Endometrium (tissue), 2 donors: ENCODE measurements at regions not wholly inside any gene's neighbourhood (a gene's known extent, or its start where the extent isn't known, plus 50 kb on each side); places are given as distances from the start of the nearest gene placed in this dataset.
"Not testable (repeated sequence)": the region's sequence is repeated elsewhere in the genome, so short reads cannot be mapped to it uniquely, and the experiment has no call there.

ENCODE experiments used
- FAIRE-seq: peaks from 2 replicates; lab custom pipeline; 2012; peaks lifted over from hg19 to GRCh38; lab: Jason Lieb, UNC
- donor health status: control.
- donor health status: control.

DNA sequence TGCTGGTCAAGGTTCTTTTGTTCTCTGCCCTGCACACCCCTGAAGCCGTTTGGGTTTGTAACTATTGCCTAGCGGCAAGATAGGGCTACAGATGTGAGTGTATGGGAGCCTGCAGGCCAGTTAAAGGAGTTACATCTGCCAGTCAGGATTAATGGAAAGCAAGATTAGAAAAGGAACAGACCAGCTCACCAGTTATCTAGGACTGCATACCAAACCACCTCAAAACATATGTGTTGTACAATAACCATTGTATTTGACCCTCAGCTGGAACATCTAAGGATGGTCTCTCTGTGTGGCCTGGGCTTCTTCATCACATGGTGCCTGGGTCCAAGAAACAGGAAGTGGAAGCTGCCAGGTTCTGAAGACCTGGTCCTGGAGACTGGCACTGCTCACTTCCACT, 52.5 kb upstream of the FBXO28 start:
- FAIRE-seq, result no peak

GRCh38 chr1:224059897-224060427, 53.9 kb upstream of the FBXO28 start:
- no peak for FAIRE-seq

- FAIRE-seq, result no peak
These were observed 55.6 kb upstream of the FBXO28 start for GRCh38 chr1:224058303-224058702.

DNA sequence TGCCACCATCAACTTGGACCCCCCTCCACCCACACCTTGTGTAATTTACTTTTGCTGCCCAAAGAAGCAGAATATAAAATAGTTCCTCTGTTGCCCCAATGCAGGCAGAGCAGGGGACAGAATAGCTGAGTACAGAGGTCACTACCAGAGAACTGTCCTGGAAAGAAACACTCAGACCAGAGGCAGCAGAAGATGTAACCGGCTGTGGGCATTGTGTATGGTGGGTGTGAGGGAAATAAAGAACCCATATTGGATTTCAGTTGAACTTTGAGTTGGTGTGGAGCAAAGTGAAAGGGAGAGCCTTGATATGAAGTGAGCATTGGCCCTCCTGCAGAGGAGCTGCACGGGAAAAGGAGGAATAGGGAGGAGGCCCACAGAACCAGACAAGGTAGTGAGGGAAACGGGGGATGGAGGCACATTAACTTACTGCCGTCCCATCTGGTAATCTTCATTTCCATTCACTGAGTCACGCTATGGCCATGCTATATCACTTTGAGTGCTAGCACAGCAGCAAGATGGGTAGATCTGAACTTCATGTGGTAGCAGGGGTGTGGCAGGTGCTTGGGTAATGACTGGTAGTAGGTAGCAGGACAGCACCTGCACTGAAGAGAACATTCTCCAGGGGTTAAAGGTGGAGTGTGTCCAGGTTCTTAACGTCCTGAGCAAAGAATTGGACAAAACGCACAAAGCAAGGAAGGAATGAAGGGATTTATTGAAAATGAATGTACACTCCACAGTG, 56.3 kb upstream of the FBXO28 start:
- FAIRE-seq, result no peak

- no peak for FAIRE-seq
These were observed 59.3 kb upstream of the FBXO28 start for GRCh38 chr1:224054611-224055010.

DNA sequence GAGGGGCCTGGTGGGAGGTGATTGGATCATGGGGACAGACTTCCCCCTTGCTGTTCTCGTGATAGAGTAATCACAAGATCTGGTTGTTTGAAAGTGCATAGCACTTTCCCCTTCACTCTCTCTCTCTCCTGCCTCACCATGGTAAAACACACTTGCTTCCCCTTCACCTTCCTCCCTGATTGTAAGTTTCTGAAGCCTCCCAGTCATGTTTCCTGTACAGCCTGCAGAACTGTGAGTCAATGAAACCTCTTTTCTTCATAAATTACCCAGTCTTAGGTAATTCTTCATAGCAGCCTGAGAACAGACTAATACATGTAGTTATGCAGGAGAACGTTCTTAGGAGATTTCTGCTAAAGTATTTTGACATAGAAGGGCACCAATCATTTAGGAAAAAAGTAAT, 59.9 kb upstream of the FBXO28 start:
- FAIRE-seq, result no peak

GRCh38 chr1:224053456-224053855, 60.5 kb upstream of the FBXO28 start:
- FAIRE-seq, result no peak

- FAIRE-seq, result no peak
These were observed 61.1 kb upstream of the FBXO28 start for GRCh38 chr1:224052772-224053171.

- FAIRE-seq, result not testable (repeated sequence)
These were observed 62.1 kb upstream of the FBXO28 start for GRCh38 chr1:224051782-224052181.

- no peak for FAIRE-seq
These were observed 62.9 kb upstream of the FBXO28 start for GRCh38 chr1:224051086-224051406.

DNA sequence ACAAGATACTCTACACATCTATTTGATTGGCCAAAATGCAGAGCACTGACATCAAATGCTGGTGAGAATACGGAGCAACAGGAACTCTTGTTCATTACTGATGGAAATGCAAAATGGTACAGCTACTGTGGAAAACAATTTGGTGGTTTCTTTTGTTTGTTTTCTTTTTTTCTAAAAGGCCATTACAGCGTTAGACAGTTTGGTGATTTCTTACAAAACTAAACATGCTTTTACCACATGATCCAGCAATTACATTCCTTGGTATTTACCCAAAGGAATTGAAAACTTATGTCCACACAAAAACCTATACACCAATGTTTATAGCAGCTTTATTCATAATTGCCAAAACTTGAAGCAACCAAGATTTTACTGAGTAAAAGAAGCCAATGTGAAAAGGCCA, 66.4 kb upstream of the FBXO28 start:
- FAIRE-seq, result no peak

- no peak for FAIRE-seq
These were observed 68.4 kb upstream of the FBXO28 start for GRCh38 chr1:224045556-224045955.

DNA sequence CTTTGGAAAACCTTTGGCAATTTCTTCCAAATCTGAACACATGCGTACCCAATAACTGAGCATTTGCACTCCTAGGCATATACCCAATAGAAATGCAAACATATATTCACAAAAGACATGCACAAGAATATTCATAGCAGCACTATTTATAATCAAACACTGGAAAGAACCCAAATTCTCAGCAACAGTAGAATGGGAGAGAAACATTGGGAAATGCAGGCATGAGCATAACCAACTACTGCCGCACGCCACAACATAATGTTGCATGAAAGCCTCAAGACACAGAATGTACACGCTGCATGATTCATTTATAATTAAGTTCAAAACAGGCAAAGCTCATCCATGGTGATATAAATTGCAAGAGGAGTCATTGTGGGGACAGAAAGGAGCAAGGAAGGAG, 69.5 kb upstream of the FBXO28 start:
- no peak for FAIRE-seq

- no peak for FAIRE-seq
These were observed 71.3 kb upstream of the FBXO28 start for GRCh38 chr1:224042557-224043118.

DNA sequence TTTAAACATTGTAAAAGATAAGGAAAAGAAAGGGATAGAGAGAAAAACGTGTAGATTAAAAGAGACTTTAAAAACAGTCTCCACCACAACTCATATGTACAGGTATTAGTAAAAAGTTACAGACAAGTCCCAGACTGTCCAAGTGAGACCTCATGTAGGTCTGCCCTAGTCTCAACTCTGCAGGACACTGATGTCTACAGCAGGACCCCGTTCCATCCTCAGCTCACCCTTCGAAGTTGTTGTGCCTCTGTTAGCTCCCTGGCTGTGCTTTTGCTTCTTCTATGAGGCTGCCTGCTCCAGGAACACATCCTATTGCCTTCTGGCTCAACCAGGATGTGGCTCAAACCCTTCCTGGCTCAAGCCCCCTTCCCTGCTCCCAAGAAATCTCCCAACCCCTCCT, 72.9 kb upstream of the FBXO28 start:
- no peak for FAIRE-seq

GRCh38 chr1:224040423-224040822, 73.5 kb upstream of the FBXO28 start:
- not testable (repeated sequence) for FAIRE-seq

DNA sequence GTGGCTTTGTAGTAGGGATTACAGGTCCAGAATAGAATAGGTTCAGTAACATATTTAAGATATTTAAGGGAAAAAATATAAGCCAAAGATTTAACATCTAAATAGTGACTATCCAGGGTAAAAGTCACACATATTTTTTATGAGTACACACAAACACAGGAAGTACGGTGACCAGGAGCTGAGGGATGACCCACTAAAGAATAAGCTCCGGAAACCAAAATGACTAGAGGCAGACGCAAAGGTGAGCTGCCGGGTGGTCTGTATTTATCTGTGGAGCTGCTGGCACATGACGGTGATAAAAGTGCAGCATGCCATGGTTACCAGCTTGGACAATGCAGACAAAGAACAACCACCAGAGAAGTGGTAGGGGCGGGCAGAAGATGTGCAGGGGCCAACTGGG, 73.9 kb upstream of the FBXO28 start:
- not testable (repeated sequence) for FAIRE-seq

GRCh38 chr1:224038832-224039231, 75.1 kb upstream of the FBXO28 start:
- FAIRE-seq, result not testable (repeated sequence)

DNA sequence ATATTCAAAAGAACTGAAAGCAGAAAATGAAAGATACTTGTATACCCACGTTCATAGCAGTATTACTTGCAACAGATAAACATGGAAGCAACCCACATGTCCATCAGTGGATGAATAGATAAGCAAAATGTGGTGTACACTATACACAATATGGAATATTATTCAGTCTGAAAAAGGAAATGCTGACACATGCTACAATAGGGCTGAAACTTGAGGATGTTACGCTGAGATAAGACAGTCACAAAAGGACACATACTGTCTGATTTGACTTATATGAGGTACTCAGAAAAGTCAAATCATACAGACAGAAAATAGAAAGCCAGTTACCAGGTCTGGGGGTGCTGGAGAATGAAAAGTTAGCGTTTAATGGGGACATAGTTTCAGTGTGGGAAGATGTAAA, 76.5 kb upstream of the FBXO28 start:
- not testable (repeated sequence) for FAIRE-seq

DNA sequence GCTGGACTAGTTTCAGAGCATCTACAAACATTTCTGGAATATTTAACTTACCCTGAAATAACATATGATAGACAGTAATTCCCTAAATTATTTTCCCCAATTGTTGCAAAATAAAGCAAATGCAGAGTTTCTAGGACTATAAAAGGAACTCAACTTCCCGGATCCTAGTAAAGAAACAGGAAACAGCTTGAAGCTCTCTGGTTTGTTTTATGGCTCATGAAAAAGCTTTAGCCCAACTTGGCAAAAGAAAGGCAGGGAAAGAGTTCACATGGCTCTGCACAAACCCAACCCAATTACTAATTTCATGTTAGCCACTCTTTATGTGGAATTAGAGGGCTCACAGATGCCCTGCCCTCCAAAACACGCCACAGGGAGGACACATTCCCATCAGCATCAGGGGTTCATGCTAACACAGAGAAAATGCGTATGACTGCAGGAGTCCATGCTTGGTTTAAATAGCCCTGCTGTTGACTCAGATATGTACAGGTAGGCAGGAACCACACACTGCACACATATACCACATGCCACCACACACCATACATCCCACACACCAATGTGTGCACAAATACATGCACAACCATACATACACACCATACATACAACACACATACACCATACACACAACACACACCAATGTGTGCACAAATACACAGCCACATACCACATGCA, 81.2 kb upstream of the FBXO28 start:
- not testable (repeated sequence) for FAIRE-seq

DNA sequence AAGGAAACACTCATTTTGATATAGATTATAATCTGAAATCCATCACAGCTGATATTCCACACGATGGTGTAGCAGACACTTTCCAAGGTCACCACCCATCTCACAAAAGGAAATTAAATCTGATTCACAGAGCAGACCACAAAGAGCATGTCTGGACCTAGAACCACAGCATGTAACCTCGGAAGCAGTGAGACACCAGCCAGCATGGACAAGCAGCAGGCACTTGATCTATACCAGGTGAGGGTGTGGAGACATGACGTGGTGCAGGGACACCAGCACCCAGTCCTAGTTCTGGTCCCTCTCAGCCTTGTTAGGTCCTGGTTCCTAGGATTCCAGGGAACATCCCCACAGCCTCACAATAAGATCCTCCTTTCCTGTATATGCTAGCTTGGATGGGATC, 81.9 kb upstream of the FBXO28 start:
- FAIRE-seq, result not testable (repeated sequence)

- not testable (repeated sequence) for FAIRE-seq
These were observed 83.7 kb upstream of the FBXO28 start for GRCh38 chr1:224030257-224030656.

- not testable (repeated sequence) for FAIRE-seq
These were observed 84.5 kb upstream of the FBXO28 start for GRCh38 chr1:224029286-224030025.
